HEK293 (cell line): ENCODE measurements at regions not wholly inside any gene's neighbourhood (a gene's known extent, or its start where the extent isn't known, plus 50 kb on each side); places are given as distances from the start of the nearest gene placed in this dataset.

Experiments
- BCL11A ChIP-seq: fragments of 450-650 bp; formaldehyde crosslinking; IDR thresholded peaks from 2 replicates; pipeline ENCODE4 v1.5.1; 2016; ENCODE audit warnings: low read depth, missing biosample characterization, missing genetic modification characterization
- HOXA7 ChIP-seq: sonication (generic); formaldehyde crosslinking; IDR thresholded peaks from 2 replicates; pipeline ENCODE4 v1.8.1; 2022; ENCODE audit warnings: missing genetic modification reagents, borderline replicate concordance
- YY1 ChIP-seq: fragments of 450-650 bp; formaldehyde crosslinking; IDR thresholded peaks from 2 replicates; pipeline ENCODE4 v1.5.1; 2018; ENCODE audit warnings: missing biosample characterization, missing genetic modification characterization
- ZBTB1 ChIP-seq: fragments of 450-650 bp; formaldehyde crosslinking; IDR thresholded peaks from 2 replicates; pipeline ENCODE4 v1.5.1; 2016; ENCODE audit warnings: missing biosample characterization, missing genetic modification characterization
- ZBTB8A ChIP-seq: fragments of 450-650 bp; formaldehyde crosslinking; IDR thresholded peaks from 2 replicates; pipeline ENCODE4 v1.5.1; 2016; ENCODE audit warnings: missing biosample characterization, missing genetic modification characterization
- ZNF391 ChIP-seq: fragments of 450-650 bp; formaldehyde crosslinking; IDR thresholded peaks from 2 replicates; pipeline ENCODE4 v1.5.1; 2016; ENCODE audit warnings: low read depth, missing biosample characterization, missing genetic modification characterization, borderline replicate concordance
- ZNF426 ChIP-seq: fragments of 450-650 bp; formaldehyde crosslinking; IDR thresholded peaks from 2 replicates; pipeline ENCODE4 v1.5.1; 2017; ENCODE audit warnings: missing biosample characterization, missing genetic modification characterization, mild to moderate bottlenecking, inconsistent platforms, moderate library complexity
- ZNF785 ChIP-seq: fragments of 450-650 bp; formaldehyde crosslinking; IDR thresholded peaks from 2 replicates; pipeline ENCODE4 v1.5.1; 2016; ENCODE audit warnings: missing biosample characterization, missing genetic modification characterization
- TF ChIP-seq, protein P1 (sequence below): fragments of 450-650 bp; formaldehyde crosslinking; IDR thresholded peaks from 2 replicates; pipeline ENCODE4 v1.5.1; 2016; ENCODE audit warnings: missing biosample characterization, missing genetic modification characterization
- TF ChIP-seq, protein P2 (sequence below): fragments of 450-650 bp; formaldehyde crosslinking; optimal IDR thresholded peaks from 2 replicates; pipeline ENCODE3; 2016; ENCODE audit warnings: missing biosample characterization, mild to moderate bottlenecking, missing genetic modification characterization
- TF ChIP-seq, protein P3 (sequence below): fragments of 450-650 bp; formaldehyde crosslinking; IDR thresholded peaks from 2 replicates; pipeline ENCODE4 v1.5.1; 2016; ENCODE audit warnings: missing biosample characterization, missing genetic modification characterization
- TF ChIP-seq, protein P4 (sequence below): fragments of 450-650 bp; formaldehyde crosslinking; IDR thresholded peaks from 2 replicates; pipeline ENCODE4 v1.5.1; 2016; ENCODE audit warnings: missing biosample characterization, missing genetic modification characterization

DNA sequence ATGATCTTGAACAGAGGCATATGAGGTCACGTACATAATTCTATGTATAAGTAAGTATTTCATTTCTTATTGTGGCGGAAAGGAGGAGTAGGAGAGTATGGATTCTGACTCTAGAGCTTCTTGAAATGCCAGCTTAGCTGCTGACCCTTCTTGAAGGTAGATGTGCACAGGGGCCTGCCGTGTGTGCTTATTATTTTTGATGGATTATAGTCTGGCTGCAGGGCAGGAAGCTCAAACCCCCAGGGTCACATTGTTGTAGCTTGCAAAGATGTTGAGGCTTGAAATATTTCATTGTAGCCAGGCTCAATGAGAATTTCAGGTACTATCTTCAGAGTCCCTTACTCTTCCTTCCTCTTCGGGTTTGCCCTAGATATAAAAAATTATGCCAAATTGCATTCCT is 418.8 kb downstream of the OLFM4 start:
- TF ChIP-seq, protein P1, sequence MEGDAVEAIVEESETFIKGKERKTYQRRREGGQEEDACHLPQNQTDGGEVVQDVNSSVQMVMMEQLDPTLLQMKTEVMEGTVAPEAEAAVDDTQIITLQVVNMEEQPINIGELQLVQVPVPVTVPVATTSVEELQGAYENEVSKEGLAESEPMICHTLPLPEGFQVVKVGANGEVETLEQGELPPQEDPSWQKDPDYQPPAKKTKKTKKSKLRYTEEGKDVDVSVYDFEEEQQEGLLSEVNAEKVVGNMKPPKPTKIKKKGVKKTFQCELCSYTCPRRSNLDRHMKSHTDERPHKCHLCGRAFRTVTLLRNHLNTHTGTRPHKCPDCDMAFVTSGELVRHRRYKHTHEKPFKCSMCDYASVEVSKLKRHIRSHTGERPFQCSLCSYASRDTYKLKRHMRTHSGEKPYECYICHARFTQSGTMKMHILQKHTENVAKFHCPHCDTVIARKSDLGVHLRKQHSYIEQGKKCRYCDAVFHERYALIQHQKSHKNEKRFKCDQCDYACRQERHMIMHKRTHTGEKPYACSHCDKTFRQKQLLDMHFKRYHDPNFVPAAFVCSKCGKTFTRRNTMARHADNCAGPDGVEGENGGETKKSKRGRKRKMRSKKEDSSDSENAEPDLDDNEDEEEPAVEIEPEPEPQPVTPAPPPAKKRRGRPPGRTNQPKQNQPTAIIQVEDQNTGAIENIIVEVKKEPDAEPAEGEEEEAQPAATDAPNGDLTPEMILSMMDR (tag by site-specific recombination): no peak
- TF ChIP-seq HOXA7 (CRISPR knock-in tag): no peak
- TF ChIP-seq BCL11A (tag by site-specific recombination): no peak
- TF ChIP-seq ZNF426 (tag by site-specific recombination): no peak
- no peak for TF ChIP-seq ZNF785
- no peak for TF ChIP-seq YY1 (tag by site-specific recombination)
- TF ChIP-seq, protein P2, sequence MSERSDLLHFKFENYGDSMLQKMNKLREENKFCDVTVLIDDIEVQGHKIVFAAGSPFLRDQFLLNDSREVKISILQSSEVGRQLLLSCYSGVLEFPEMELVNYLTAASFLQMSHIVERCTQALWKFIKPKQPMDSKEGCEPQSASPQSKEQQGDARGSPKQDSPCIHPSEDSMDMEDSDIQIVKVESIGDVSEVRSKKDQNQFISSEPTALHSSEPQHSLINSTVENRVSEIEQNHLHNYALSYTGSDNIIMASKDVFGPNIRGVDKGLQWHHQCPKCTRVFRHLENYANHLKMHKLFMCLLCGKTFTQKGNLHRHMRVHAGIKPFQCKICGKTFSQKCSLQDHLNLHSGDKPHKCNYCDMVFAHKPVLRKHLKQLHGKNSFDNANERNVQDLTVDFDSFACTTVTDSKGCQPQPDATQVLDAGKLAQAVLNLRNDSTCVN (tag by site-specific recombination): no peak
- no peak for TF ChIP-seq ZBTB1 (tag by site-specific recombination)
- TF ChIP-seq, protein P3, sequence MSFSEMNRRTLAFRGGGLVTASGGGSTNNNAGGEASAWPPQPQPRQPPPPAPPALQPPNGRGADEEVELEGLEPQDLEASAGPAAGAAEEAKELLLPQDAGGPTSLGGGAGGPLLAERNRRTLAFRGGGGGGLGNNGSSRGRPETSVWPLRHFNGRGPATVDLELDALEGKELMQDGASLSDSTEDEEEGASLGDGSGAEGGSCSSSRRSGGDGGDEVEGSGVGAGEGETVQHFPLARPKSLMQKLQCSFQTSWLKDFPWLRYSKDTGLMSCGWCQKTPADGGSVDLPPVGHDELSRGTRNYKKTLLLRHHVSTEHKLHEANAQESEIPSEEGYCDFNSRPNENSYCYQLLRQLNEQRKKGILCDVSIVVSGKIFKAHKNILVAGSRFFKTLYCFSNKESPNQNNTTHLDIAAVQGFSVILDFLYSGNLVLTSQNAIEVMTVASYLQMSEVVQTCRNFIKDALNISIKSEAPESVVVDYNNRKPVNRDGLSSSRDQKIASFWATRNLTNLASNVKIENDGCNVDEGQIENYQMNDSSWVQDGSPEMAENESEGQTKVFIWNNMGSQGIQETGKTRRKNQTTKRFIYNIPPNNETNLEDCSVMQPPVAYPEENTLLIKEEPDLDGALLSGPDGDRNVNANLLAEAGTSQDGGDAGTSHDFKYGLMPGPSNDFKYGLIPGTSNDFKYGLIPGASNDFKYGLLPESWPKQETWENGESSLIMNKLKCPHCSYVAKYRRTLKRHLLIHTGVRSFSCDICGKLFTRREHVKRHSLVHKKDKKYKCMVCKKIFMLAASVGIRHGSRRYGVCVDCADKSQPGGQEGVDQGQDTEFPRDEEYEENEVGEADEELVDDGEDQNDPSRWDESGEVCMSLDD: no peak
- TF ChIP-seq, protein P4, sequence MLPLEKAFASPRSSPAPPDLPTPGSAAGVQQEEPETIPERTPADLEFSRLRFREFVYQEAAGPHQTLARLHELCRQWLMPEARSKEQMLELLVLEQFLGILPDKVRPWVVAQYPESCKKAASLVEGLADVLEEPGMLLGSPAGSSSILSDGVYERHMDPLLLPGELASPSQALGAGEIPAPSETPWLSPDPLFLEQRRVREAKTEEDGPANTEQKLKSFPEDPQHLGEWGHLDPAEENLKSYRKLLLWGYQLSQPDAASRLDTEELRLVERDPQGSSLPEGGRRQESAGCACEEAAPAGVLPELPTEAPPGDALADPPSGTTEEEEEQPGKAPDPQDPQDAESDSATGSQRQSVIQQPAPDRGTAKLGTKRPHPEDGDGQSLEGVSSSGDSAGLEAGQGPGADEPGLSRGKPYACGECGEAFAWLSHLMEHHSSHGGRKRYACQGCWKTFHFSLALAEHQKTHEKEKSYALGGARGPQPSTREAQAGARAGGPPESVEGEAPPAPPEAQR (tag by site-specific recombination): no peak
- TF ChIP-seq ZBTB8A (tag by site-specific recombination): no peak
- TF ChIP-seq ZNF391: no peak
